NCI-H226 (cell line): ENCODE measurements at regions not wholly inside any gene's neighbourhood (a gene's known extent, or its start where the extent isn't known, plus 50 kb on each side); places are given as distances from the start of the nearest gene placed in this dataset.
A peak's percentile ranks its signal among the peaks of the same experiment; 100 is the strongest.
"Not testable (repeated sequence)": the region's sequence is repeated elsewhere in the genome, so short reads cannot be mapped to it uniquely, and the experiment has no call there.

ENCODE experiments used
- DNase-seq: peaks from one replicate; pipeline ENCODE4 v3.0.0-alpha.2; 2015

- DNase-seq = not testable (repeated sequence)
Observed at GRCh38 chr4:97437998-97438705, 705.1 kb downstream of the STPG2 start.

- DNase-seq = no peak
Observed at GRCh38 chr4:97453186-97453585, 690.1 kb downstream of the STPG2 start.

GRCh38 chr4:97457253-97457652 lies 686.0 kb downstream of the STPG2 start:
- no peak for DNase-seq

- no peak for DNase-seq
Observed at GRCh38 chr4:97468272-97468671, 675.0 kb downstream of the STPG2 start.

GRCh38 chr4:97475621-97476020 lies 667.7 kb downstream of the STPG2 start:
- DNase-seq = no peak

- no peak for DNase-seq
Observed at GRCh38 chr4:97477974-97478373, 665.3 kb downstream of the STPG2 start.

- DNase-seq = no peak
Observed at GRCh38 chr4:97479388-97479787, 663.9 kb downstream of the STPG2 start.

GRCh38 chr4:97491856-97492255 lies 651.4 kb downstream of the STPG2 start:
- DNase-seq = no peak

GRCh38 chr4:97493815-97494518 lies 649.3 kb downstream of the STPG2 start:
- DNase-seq = peak; percentile 74

- DNase-seq = peak; percentile 19
Observed at GRCh38 chr4:97496298-97496873, 646.9 kb downstream of the STPG2 start.

GRCh38 chr4:97498875-97499274 lies 644.4 kb downstream of the STPG2 start:
- peak; percentile 77 for DNase-seq

GRCh38 chr4:97500423-97500822 lies 642.9 kb downstream of the STPG2 start:
- no peak for DNase-seq

GRCh38 chr4:97504713-97505112 lies 638.6 kb downstream of the STPG2 start:
- DNase-seq = no peak

GRCh38 chr4:97507587-97508245 lies 635.6 kb downstream of the STPG2 start:
- DNase-seq = peak; percentile 47
